Kasumi-1 (cell line): ENCODE measurements at regions not wholly inside any gene's neighbourhood (a gene's known extent, or its start where the extent isn't known, plus 50 kb on each side); places are given as distances from the start of the nearest gene placed in this dataset.

Source experiments
- DNase-seq, 2 experiments: peaks; one replicate each; lab custom pipeline; 2025; lab: John Stamatoyannopoulos, UW

- no peak for DNase-seq
Measured at GRCh38 chr2:213202011-213202410, 50.6 kb upstream of the IKZF2 start.

- DNase-seq, result no peak
Measured at GRCh38 chr2:213205944-213206343, 54.5 kb upstream of the IKZF2 start.

GRCh38 chr2:213213186-213213585 lies 61.8 kb upstream of the IKZF2 start:
- no peak for DNase-seq

GRCh38 chr2:213214209-213214608 lies 62.8 kb upstream of the IKZF2 start:
- DNase-seq, result no peak

- no peak for DNase-seq
Measured at GRCh38 chr2:213216461-213216860, 65.0 kb upstream of the IKZF2 start.

GRCh38 chr2:213219816-213220215 lies 64.4 kb upstream of the SPAG16 start:
- DNase-seq, result no peak

- no peak for DNase-seq
Measured at GRCh38 chr2:213220967-213221603, 63.2 kb upstream of the SPAG16 start.

- DNase-seq, result no peak
Measured at GRCh38 chr2:213221957-213222356, 62.3 kb upstream of the SPAG16 start.

- DNase-seq, result no peak
Measured at GRCh38 chr2:213224366-213224765, 59.9 kb upstream of the SPAG16 start.

- no peak for DNase-seq
Measured at GRCh38 chr2:213225866-213226265, 58.4 kb upstream of the SPAG16 start.

- DNase-seq, result no peak
Measured at GRCh38 chr2:213227458-213227857, 56.8 kb upstream of the SPAG16 start.

- DNase-seq, result no peak
Measured at GRCh38 chr2:213228638-213229037, 55.6 kb upstream of the SPAG16 start.

GRCh38 chr2:213229814-213230213 lies 54.5 kb upstream of the SPAG16 start:
- DNase-seq, result no peak

GRCh38 chr2:213231966-213232365 lies 52.3 kb upstream of the SPAG16 start:
- no peak for DNase-seq

- peak; percentile 5 to 40 for DNase-seq
Measured at GRCh38 chr2:213232649-213233437, 51.4 kb upstream of the SPAG16 start.

- DNase-seq, result no peak
Measured at GRCh38 chr2:213233438-213234330, 50.6 kb upstream of the SPAG16 start.
